Gastrocnemius medialis (tissue), 4 donors: ENCODE measurements at regions not wholly inside any gene's neighbourhood (a gene's known extent, or its start where the extent isn't known, plus 50 kb on each side); places are given as distances from the start of the nearest gene placed in this dataset.

ENCODE experiments used
- CTCF ChIP-seq, 5 experiments: fragments of 450-650 bp in 3 of 5; fragments of 200-600 bp in 2 of 5; sonication (generic) in 2 of 5; IDR thresholded peaks in 4 of 5; conservative IDR thresholded peaks in 1 of 5; 1 replicate in 4 of 5; 2 replicates in 1 of 5; pipeline ENCODE4 v1.5.1; 2016 to 2019; ENCODE audit warnings: antibody characterized with exemption in 5 of 5, mild to moderate bottlenecking in 3 of 5, moderate library complexity in 3 of 5
- POLR2A ChIP-seq, 2 donors: fragments of 450-650 bp; IDR thresholded peaks; one replicate each; pipeline ENCODE4 v1.6.1; 2017; ENCODE audit warnings: antibody characterized with exemption in 2 of 2, mild to moderate bottlenecking in 2 of 2, moderate library complexity in 2 of 2

GRCh38 chr10:108771106-108771505 lies 1152.2 kb downstream of the XPNPEP1 start:
- TF ChIP-seq POLR2A (IDR thresholded peaks at IDR 0.05) (no peak), CTCF (IDR thresholded peaks at IDR 0.05 in 4 of 5, conservative IDR thresholded peaks at IDR 0.05 in 1 of 5) (no peak)
